Ascending aorta (tissue), 2 donors: ENCODE measurements at regions not wholly inside any gene's neighbourhood (a gene's known extent, or its start where the extent isn't known, plus 50 kb on each side); places are given as distances from the start of the nearest gene placed in this dataset.
A peak's percentile ranks its signal among the peaks of the same experiment; 100 is the strongest.

Experiments
- DNase-seq, 2 donors: peaks; one replicate each; pipeline ENCODE4 v3.0.0-alpha.2; 2019; ENCODE audit warnings: low spot score in 2 of 2
- H3K27ac ChIP-seq, 2 donors: fragments of 200-600 bp; sonication (generic); one replicate each; pipeline ENCODE4 v1.5.1; 2016 to 2017; ENCODE audit warnings: mild to moderate bottlenecking in 1 of 2
- H3K27me3 ChIP-seq: fragments of 200-600 bp; sonication (generic); one replicate; pipeline ENCODE4 v1.5.1; 2017
- H3K36me3 ChIP-seq, 2 donors: fragments of 200-600 bp; sonication (generic); one replicate each; pipeline ENCODE4 v1.5.1; 2016
- H3K4me1 ChIP-seq, 2 donors: fragments of 200-600 bp; sonication (generic); one replicate each; pipeline ENCODE4 v1.5.1; 2016 to 2017; ENCODE audit warnings: mild to moderate bottlenecking in 1 of 2
- H3K4me3 ChIP-seq, 2 donors: fragments of 200-600 bp; sonication (generic); one replicate each; pipeline ENCODE4 v1.5.1; 2016 to 2017; ENCODE audit warnings: mild to moderate bottlenecking in 1 of 2
- H3K9me3 ChIP-seq, 2 donors: fragments of 200-600 bp; sonication (generic); one replicate each; pipeline ENCODE4 v1.5.1; 2016
- CTCF ChIP-seq, 3 experiments: fragments of 200-600 bp in 2 of 3; fragments of 450-650 bp in 1 of 3; sonication (generic) in 2 of 3; IDR thresholded peaks; one replicate each; pipeline ENCODE4 v1.5.1; 2016 to 2019; ENCODE audit warnings: antibody characterized with exemption in 3 of 3, mild to moderate bottlenecking in 1 of 3, moderate library complexity in 1 of 3
- intact Hi-C: fragments of 100-400 bp; cut with DNase I; formaldehyde crosslinking; loops from one replicate; pipeline ENCODE4 v1.15.1; 2023

GRCh38 chr21:16587681-16588375 is 858.0 kb downstream of the USP25 start:
- TF ChIP-seq CTCF (IDR thresholded peaks at IDR 0.05): no peak
- no peaks in the 10 kb centered on the region for H3K9me3 ChIP-seq
- intact Hi-C loops: loop anchor here (2.0 to 10.0 kb wide), 3 partner anchors 55 to 1523 kb away; partner anchors contain the start of gene NRIP1
- peaks cover 0 to 8% of the 10 kb centered on the region in 2 donors for H3K4me1 ChIP-seq
- DNase-seq: no peak
- no peaks in the 10 kb centered on the region for H3K36me3 ChIP-seq
- peak overlapping the region; percentile 69 to 73 for H3K27ac ChIP-seq
- no peaks in the 10 kb centered on the region for H3K27me3 ChIP-seq
- peak overlapping the region; percentile 51 to 68 for H3K4me3 ChIP-seq

GRCh38 chr21:16588433-16588860 is 858.7 kb downstream of the USP25 start:
- Histone ChIP-seq H3K27ac (peak overlapping the region; percentile 69 to 73), H3K9me3 (no peaks in the 10 kb centered on the region), H3K4me1 (peaks cover 0 to 8% of the 10 kb centered on the region in 2 donors), H3K27me3 (no peaks in the 10 kb centered on the region), H3K4me3 (peak overlapping the region; percentile 51 to 68), H3K36me3 (no peaks in the 10 kb centered on the region)
- no peak for TF ChIP-seq CTCF (IDR thresholded peaks at IDR 0.05)
- intact Hi-C loops: loop anchor here (5.0 to 10.0 kb wide), 2 partner anchors 171 to 1524 kb away; partner anchors contain the start of gene NRIP1
- DNase-seq: peak; percentile 20 to 81

- peak overlapping the region; percentile 51 to 68 for H3K4me3 ChIP-seq
- H3K9me3 ChIP-seq: no peaks in the 10 kb centered on the region
- intact Hi-C loops: loop anchor here (5.0 to 10.0 kb wide), 2 partner anchors 172 to 1524 kb away; partner anchors contain the start of gene NRIP1
- no peaks in the 10 kb centered on the region for H3K27me3 ChIP-seq
- H3K4me1 ChIP-seq: peaks cover 0 to 8% of the 10 kb centered on the region in 2 donors
- no peak for DNase-seq
- peak overlapping the region; percentile 69 to 73 for H3K27ac ChIP-seq
- no peak for TF ChIP-seq CTCF (IDR thresholded peaks at IDR 0.05)
- no peaks in the 10 kb centered on the region for H3K36me3 ChIP-seq
Measured at GRCh38 chr21:16589006-16589898, 859.5 kb downstream of the USP25 start.

- no peaks in the 10 kb centered on the region for H3K27me3 ChIP-seq
- DNase-seq: no peak
- intact Hi-C loops: no loop called here
- peaks cover 0 to 8% of the 10 kb centered on the region in 2 donors for H3K4me1 ChIP-seq
- TF ChIP-seq CTCF (IDR thresholded peaks at IDR 0.05): no peak
- H3K27ac ChIP-seq: no peak overlapping the region
- no peaks in the 10 kb centered on the region for H3K36me3 ChIP-seq
- H3K9me3 ChIP-seq: no peaks in the 10 kb centered on the region
- H3K4me3 ChIP-seq: no peak overlapping the region
Measured at GRCh38 chr21:16590186-16590585, 860.4 kb downstream of the USP25 start.

GRCh38 chr21:16590641-16591292 is 861.0 kb downstream of the USP25 start:
- intact Hi-C loops: no loop called here
- H3K4me1 ChIP-seq: peaks cover 0 to 8% of the 10 kb centered on the region in 2 donors
- no peak for DNase-seq

More at GRCh38 chr21:16590641-16591292, 861.0 kb downstream of the USP25 start:
- no peaks in the 10 kb centered on the region for H3K27me3 ChIP-seq
- TF ChIP-seq CTCF (IDR thresholded peaks at IDR 0.05): no peak
- H3K27ac ChIP-seq: no peak overlapping the region
- no peaks in the 10 kb centered on the region for H3K36me3 ChIP-seq
- H3K4me3 ChIP-seq: no peak overlapping the region
- H3K9me3 ChIP-seq: no peaks in the 10 kb centered on the region
